ENCODE measurements at regions not wholly inside any gene's neighbourhood (a gene's known extent, or its start where the extent isn't known, plus 50 kb on each side); places are given as distances from the start of the nearest gene placed in this dataset.

GRCh38 chr10:78815702-78816334 lies 252.9 kb upstream of the ZMIZ1 start:
- TF ChIP-seq POLR2A (IDR thresholded peaks at IDR 0.05): no peak
- TF ChIP-seq CTCF (IDR thresholded peaks at IDR 0.05 in 4 of 5, conservative IDR thresholded peaks at IDR 0.05 in 1 of 5): no peak

All from gastrocnemius medialis (tissue), 4 donors.